HT-29 (cell line): ENCODE measurements at regions not wholly inside any gene's neighbourhood (a gene's known extent, or its start where the extent isn't known, plus 50 kb on each side); places are given as distances from the start of the nearest gene placed in this dataset.
A peak's percentile ranks its signal among the peaks of the same experiment; 100 is the strongest.

ENCODE experiments used
- DNase-seq: peaks from one replicate; pipeline ENCODE4 v3.0.0-alpha.2; 2015; ENCODE audit warnings: low spot score

- no peak for DNase-seq
Measured at GRCh38 chr7:27299861-27300260, 57.3 kb downstream of the EVX1 start.

- no peak for DNase-seq
Measured at GRCh38 chr7:27300421-27300820, 57.8 kb downstream of the EVX1 start.

GRCh38 chr7:27302590-27302989, 60.0 kb downstream of the EVX1 start:
- DNase-seq = no peak

- no peak for DNase-seq
Measured at GRCh38 chr7:27303026-27303425, 60.4 kb downstream of the EVX1 start.

GRCh38 chr7:27305854-27306253, 63.3 kb downstream of the EVX1 start:
- no peak for DNase-seq

- DNase-seq = no peak
Measured at GRCh38 chr7:27312820-27313219, 70.2 kb downstream of the EVX1 start.

GRCh38 chr7:27314111-27314510, 71.5 kb downstream of the EVX1 start:
- peak; percentile 64 for DNase-seq

GRCh38 chr7:27315066-27315465, 72.5 kb downstream of the EVX1 start:
- no peak for DNase-seq

GRCh38 chr7:27316311-27316710, 73.7 kb downstream of the EVX1 start:
- no peak for DNase-seq

- no peak for DNase-seq
Measured at GRCh38 chr7:27324246-27324645, 81.6 kb downstream of the EVX1 start.

- DNase-seq = no peak
Measured at GRCh38 chr7:27329909-27330308, 87.3 kb downstream of the EVX1 start.

GRCh38 chr7:27339478-27339877, 96.9 kb downstream of the EVX1 start:
- DNase-seq = no peak

- no peak for DNase-seq
Measured at GRCh38 chr7:27344471-27344870, 101.9 kb downstream of the EVX1 start.

GRCh38 chr7:27345164-27345887, 102.7 kb downstream of the EVX1 start:
- DNase-seq = no peak

- DNase-seq = no peak
Measured at GRCh38 chr7:27345997-27346396, 103.4 kb downstream of the EVX1 start.

- DNase-seq = peak; percentile 97
Measured at GRCh38 chr7:27346531-27347275, 104.1 kb downstream of the EVX1 start.

GRCh38 chr7:27347276-27347640, 104.7 kb downstream of the EVX1 start:
- DNase-seq = no peak

- no peak for DNase-seq
Measured at GRCh38 chr7:27349621-27350020, 107.0 kb downstream of the EVX1 start.

GRCh38 chr7:27351137-27351536, 108.5 kb downstream of the EVX1 start:
- DNase-seq = no peak

GRCh38 chr7:27351786-27352185, 109.2 kb downstream of the EVX1 start:
- DNase-seq = no peak

- no peak for DNase-seq
Measured at GRCh38 chr7:27359181-27360125, 116.9 kb downstream of the EVX1 start.

GRCh38 chr7:27361522-27361921, 118.9 kb downstream of the EVX1 start:
- DNase-seq = no peak
